ENCODE measurements at regions not wholly inside any gene's neighbourhood (a gene's known extent, or its start where the extent isn't known, plus 50 kb on each side); places are given as distances from the start of the nearest gene placed in this dataset.
A peak's percentile ranks its signal among the peaks of the same experiment; 100 is the strongest.

- no peak for DNase-seq
These were observed 357.3 kb downstream of the THBS2 start for GRCh38 chr6:168896321-168896720.

GRCh38 chr6:168895102-168895812, 358.4 kb downstream of the THBS2 start:
- DNase-seq: peak; percentile 77

- DNase-seq: no peak
These were observed 361.6 kb downstream of the THBS2 start for GRCh38 chr6:168892031-168892430.

- DNase-seq: no peak
These were observed 362.7 kb downstream of the THBS2 start for GRCh38 chr6:168890981-168891365.

- DNase-seq: no peak
These were observed 363.2 kb downstream of the THBS2 start for GRCh38 chr6:168890306-168890980.

GRCh38 chr6:168888786-168889345, 364.8 kb downstream of the THBS2 start:
- DNase-seq: no peak

GRCh38 chr6:168888102-168888501, 365.5 kb downstream of the THBS2 start:
- no peak for DNase-seq

GRCh38 chr6:168887621-168888020, 366.0 kb downstream of the THBS2 start:
- DNase-seq: no peak

GRCh38 chr6:168886964-168887363, 366.7 kb downstream of the THBS2 start:
- DNase-seq: no peak

- no peak for DNase-seq
These were observed 367.6 kb downstream of the THBS2 start for GRCh38 chr6:168885751-168886742.

- DNase-seq: no peak
These were observed 368.4 kb downstream of the THBS2 start for GRCh38 chr6:168885196-168885595.

GRCh38 chr6:168884646-168885086, 369.0 kb downstream of the THBS2 start:
- peak; percentile 71 for DNase-seq

GRCh38 chr6:168884050-168884645, 369.5 kb downstream of the THBS2 start:
- no peak for DNase-seq

- no peak for DNase-seq
These were observed 370.1 kb downstream of the THBS2 start for GRCh38 chr6:168883410-168884049.

- no peak for DNase-seq
These were observed 373.4 kb downstream of the THBS2 start for GRCh38 chr6:168880271-168880670.

GRCh38 chr6:168877821-168878282, 375.8 kb downstream of the THBS2 start:
- DNase-seq: no peak

- DNase-seq: no peak
These were observed 376.7 kb downstream of the THBS2 start for GRCh38 chr6:168876956-168877355.

GRCh38 chr6:168875811-168876576, 377.7 kb downstream of the THBS2 start:
- DNase-seq: no peak

GRCh38 chr6:168874637-168875036, 379.0 kb downstream of the THBS2 start:
- no peak for DNase-seq

- no peak for DNase-seq
These were observed 380.1 kb downstream of the THBS2 start for GRCh38 chr6:168873278-168874190.

Data from suppressor macrophage treated with lipopolysaccharide for 4 hours (primary cell).